ENCODE measurements at regions not wholly inside any gene's neighbourhood (a gene's known extent, or its start where the extent isn't known, plus 50 kb on each side); places are given as distances from the start of the nearest gene placed in this dataset.

- TF ChIP-seq CTCF (conservative IDR thresholded peaks at IDR 0.05; ENCODE audit: low read depth in 2 of 2) (peak; percentile 34 to 46), CREB1 (CRISPR knock-in tag; IDR thresholded peaks at IDR 0.05; ENCODE audit: low read depth) (no peak), POLR2AphosphoS5 (IDR thresholded peaks at IDR 0.05; ENCODE audit: low read depth) (no peak), EZH2phosphoT487 (IDR thresholded peaks at IDR 0.05; ENCODE audit: unreplicated experiment) (no peak), STAT1 (IDR thresholded peaks at IDR 0.05; ENCODE audit: unreplicated experiment) (no peak), EZH2 (IDR thresholded peaks at IDR 0.05; ENCODE audit: low read depth, unreplicated experiment) (no peak)
Observed at GRCh38 chr12:111149299-111149698, 219.6 kb downstream of the PHETA1 start.
